ENCODE measurements at regions not wholly inside any gene's neighbourhood (a gene's known extent, or its start where the extent isn't known, plus 50 kb on each side); places are given as distances from the start of the nearest gene placed in this dataset.

DNA sequence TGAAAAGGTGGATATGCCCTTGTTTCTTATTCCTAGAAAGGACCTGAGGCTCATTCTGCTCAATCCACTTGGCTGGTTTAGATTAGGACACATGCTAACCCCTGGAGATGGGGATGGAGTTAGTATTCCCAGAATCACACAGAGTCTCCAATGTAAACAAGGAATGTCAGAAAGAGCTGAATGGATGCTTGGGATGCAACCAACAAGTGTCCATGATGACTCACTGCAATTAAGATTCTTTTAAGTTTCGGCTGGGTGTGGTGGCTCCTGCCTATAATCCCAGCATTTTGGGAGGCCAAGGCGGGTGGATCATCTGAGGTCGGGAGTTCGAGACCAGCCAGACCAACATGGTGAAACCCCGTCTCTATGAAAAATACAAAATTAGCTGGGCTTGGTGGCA is 315.5 kb upstream of the AZI2 start:
- no peaks in the 10 kb centered on the region for H3K27me3 Mint-ChIP-seq (ENCODE audit: unreplicated experiment)
- TF ChIP-seq, protein P1, sequence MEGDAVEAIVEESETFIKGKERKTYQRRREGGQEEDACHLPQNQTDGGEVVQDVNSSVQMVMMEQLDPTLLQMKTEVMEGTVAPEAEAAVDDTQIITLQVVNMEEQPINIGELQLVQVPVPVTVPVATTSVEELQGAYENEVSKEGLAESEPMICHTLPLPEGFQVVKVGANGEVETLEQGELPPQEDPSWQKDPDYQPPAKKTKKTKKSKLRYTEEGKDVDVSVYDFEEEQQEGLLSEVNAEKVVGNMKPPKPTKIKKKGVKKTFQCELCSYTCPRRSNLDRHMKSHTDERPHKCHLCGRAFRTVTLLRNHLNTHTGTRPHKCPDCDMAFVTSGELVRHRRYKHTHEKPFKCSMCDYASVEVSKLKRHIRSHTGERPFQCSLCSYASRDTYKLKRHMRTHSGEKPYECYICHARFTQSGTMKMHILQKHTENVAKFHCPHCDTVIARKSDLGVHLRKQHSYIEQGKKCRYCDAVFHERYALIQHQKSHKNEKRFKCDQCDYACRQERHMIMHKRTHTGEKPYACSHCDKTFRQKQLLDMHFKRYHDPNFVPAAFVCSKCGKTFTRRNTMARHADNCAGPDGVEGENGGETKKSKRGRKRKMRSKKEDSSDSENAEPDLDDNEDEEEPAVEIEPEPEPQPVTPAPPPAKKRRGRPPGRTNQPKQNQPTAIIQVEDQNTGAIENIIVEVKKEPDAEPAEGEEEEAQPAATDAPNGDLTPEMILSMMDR (IDR thresholded peaks at IDR 0.05; ENCODE audit: unreplicated experiment), result no peak
- H3K4me1 Mint-ChIP-seq (ENCODE audit: unreplicated experiment), result no peaks in the 10 kb centered on the region
- DNase-seq (ENCODE audit: low spot score), result no peak
- H3K9me3 Mint-ChIP-seq (ENCODE audit: unreplicated experiment), result no peaks in the 10 kb centered on the region
- H3K36me3 Mint-ChIP-seq (ENCODE audit: low read depth, unreplicated experiment), result no peaks in the 10 kb centered on the region
- H3K27ac Mint-ChIP-seq (ENCODE audit: unreplicated experiment), result no peak overlapping the region
- no peak overlapping the region for H3K4me3 Mint-ChIP-seq (ENCODE audit: unreplicated experiment)

DNA sequence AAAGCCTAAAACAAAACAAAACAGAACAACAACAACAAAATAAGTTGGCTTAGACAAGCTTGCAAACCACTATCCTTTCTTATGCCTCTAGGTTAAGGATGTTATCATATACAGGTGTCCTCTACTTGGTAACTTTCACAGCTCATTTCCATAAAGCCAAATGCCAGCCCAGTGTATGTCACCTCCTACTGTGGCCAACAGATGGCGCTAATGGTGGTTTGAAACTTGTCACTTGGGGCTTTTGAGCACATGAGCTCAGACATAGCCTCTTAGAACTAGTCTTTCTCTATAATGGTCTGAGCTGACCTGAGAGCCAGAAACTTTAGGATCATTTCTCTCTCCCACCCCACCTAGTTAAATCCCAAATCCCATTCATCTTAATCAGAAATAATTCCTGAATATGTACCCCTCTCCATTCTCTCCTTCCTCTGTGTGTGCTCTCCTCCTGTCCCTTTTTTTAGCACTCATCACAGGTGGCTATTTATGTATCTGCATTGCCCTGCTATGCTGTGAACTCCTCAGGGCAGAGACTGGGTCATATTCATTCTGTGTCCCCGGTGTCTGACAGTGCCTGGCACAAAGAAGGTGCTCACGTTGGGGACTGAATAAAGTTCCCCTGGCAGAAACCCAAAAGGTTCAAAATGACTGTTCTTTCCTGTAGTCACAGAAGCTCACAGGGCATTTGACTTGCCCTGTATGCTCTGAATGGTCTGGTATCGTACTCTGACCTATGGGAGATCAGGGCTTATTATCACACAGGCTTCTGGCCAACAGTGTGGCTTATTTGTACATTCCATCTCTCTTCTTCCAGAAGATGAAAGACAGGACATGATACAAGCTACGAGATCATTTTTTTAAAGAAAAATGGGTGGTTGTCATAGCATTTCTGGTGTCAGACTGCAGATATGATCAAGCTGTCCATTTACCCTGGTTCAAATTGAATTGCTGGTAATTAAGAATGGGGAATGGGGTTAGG is 319.3 kb upstream of the AZI2 start:
- H3K27ac Mint-ChIP-seq (ENCODE audit: unreplicated experiment), result no peak overlapping the region

DNA sequence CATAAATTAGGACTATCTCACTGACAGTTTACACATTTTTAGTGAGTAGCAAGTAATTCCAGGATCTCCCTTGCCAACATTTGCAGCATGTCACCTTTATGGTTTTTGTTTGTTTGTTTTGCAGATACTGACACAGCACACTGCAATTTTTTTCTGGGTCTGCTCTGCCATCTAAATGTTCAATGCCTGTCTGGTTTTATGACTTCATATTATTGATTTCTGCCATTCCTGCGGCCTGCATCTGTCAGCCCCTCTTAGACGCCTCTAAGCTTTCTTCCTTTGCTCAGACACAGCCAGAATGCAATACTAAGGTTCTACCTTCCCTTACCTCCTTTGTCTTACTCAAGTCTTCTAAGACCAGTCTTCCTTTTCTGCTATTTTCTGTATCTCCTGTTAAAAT is 321.2 kb upstream of the AZI2 start:
- H3K27me3 Mint-ChIP-seq (ENCODE audit: unreplicated experiment), result peaks cover 2% of the 10 kb centered on the region
- no peaks in the 10 kb centered on the region for H3K4me1 Mint-ChIP-seq (ENCODE audit: unreplicated experiment)
- H3K36me3 Mint-ChIP-seq (ENCODE audit: low read depth, unreplicated experiment), result no peaks in the 10 kb centered on the region
- no peak overlapping the region for H3K4me3 Mint-ChIP-seq (ENCODE audit: unreplicated experiment)
- no peak overlapping the region for H3K27ac Mint-ChIP-seq (ENCODE audit: unreplicated experiment)
- TF ChIP-seq, protein P1 (IDR thresholded peaks at IDR 0.05; ENCODE audit: unreplicated experiment), result no peak
- DNase-seq (ENCODE audit: low spot score), result no peak
- no peaks in the 10 kb centered on the region for H3K9me3 Mint-ChIP-seq (ENCODE audit: unreplicated experiment)

More for the DNA sequence above, 319.3 kb upstream of the AZI2 start:
- Mint-ChIP-seq H3K27me3 (ENCODE audit: unreplicated experiment) (peaks cover 2% of the 10 kb centered on the region), H3K4me1 (ENCODE audit: unreplicated experiment) (no peaks in the 10 kb centered on the region), H3K36me3 (ENCODE audit: low read depth, unreplicated experiment) (no peaks in the 10 kb centered on the region), H3K9me3 (ENCODE audit: unreplicated experiment) (no peaks in the 10 kb centered on the region), H3K4me3 (ENCODE audit: unreplicated experiment) (no peak overlapping the region)
- TF ChIP-seq, protein P1 (IDR thresholded peaks at IDR 0.05; ENCODE audit: unreplicated experiment), result peak; percentile 80
- peak; percentile 71 for DNase-seq (ENCODE audit: low spot score)

DNA sequence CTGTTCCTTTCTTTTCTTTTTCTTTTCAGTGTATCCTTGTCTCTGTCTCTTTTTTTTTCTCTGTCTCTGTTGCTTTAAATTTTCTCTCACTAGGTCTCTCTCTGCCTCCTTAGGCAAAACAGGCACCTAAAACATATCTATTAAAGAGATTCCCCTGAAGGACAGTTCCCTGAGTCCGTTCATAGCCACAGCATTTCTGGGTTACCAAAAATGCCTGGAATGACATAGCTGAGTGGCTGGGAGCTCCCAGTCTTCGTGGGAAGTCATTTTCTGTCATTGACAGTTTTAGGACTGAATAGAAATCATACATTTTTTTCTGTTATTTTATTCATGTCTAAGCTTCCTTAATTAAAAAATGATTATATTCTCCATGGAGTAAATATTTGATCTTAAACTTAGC is 323.8 kb upstream of the AZI2 start:
- H3K4me3 Mint-ChIP-seq (ENCODE audit: unreplicated experiment), result no peak overlapping the region
- peaks cover 3% of the 10 kb centered on the region for H3K4me1 Mint-ChIP-seq (ENCODE audit: unreplicated experiment)
- peaks cover 2% of the 10 kb centered on the region for H3K27me3 Mint-ChIP-seq (ENCODE audit: unreplicated experiment)
- H3K36me3 Mint-ChIP-seq (ENCODE audit: low read depth, unreplicated experiment), result no peaks in the 10 kb centered on the region
- H3K9me3 Mint-ChIP-seq (ENCODE audit: unreplicated experiment), result no peaks in the 10 kb centered on the region
- H3K27ac Mint-ChIP-seq (ENCODE audit: unreplicated experiment), result no peak overlapping the region
- TF ChIP-seq, protein P1 (IDR thresholded peaks at IDR 0.05; ENCODE audit: unreplicated experiment), result no peak
- no peak for DNase-seq (ENCODE audit: low spot score)

DNA sequence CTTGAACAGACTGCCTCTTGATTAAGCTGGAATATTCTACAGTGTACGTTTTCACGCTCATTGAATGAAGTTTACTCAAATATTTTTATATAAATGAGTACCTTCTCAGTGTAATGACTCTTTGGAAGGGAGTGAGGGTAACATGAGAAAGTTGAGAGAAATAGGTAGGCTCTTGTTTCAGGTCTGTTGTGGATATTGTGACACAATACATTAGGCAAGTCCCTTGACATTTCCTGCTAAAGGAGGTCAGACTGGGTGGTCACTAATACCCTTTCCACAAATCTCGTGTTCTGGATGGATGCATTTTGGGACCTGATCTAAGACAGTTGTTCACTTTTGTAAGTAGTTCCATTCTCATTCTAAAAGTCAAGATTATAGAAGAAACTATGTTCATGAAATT is 324.8 kb upstream of the AZI2 start:
- no peak for DNase-seq (ENCODE audit: low spot score)
- Mint-ChIP-seq H3K36me3 (ENCODE audit: low read depth, unreplicated experiment) (no peaks in the 10 kb centered on the region), H3K27me3 (ENCODE audit: unreplicated experiment) (peaks cover 2% of the 10 kb centered on the region), H3K4me1 (ENCODE audit: unreplicated experiment) (peaks cover 3% of the 10 kb centered on the region), H3K4me3 (ENCODE audit: unreplicated experiment) (no peak overlapping the region), H3K9me3 (ENCODE audit: unreplicated experiment) (no peaks in the 10 kb centered on the region), H3K27ac (ENCODE audit: unreplicated experiment) (no peak overlapping the region)
- TF ChIP-seq, protein P1 (IDR thresholded peaks at IDR 0.05; ENCODE audit: unreplicated experiment), result no peak
